Lung (tissue), 11 donors: ENCODE measurements at regions not wholly inside any gene's neighbourhood (a gene's known extent, or its start where the extent isn't known, plus 50 kb on each side); places are given as distances from the start of the nearest gene placed in this dataset.

ENCODE experiments used
- ATAC-seq: fragments of 200-7000 bp; cut with Tn5 transposase; one replicate; pipeline ENCODE4 v1.9.1; 2020; ENCODE audit warnings: moderate number of reproducible peaks; ENCODE audit not compliant: insufficient read depth, low FRiP score
- DNase-seq, 3 donors: peaks; one replicate each; pipeline ENCODE4 v3.0.0-alpha.2; 2013 to 2017
- H3K27ac ChIP-seq, 2 donors: one replicate each; pipeline ENCODE4 v1.5.1; 2013; ENCODE audit warnings: mild to moderate bottlenecking in 2 of 2, moderate library complexity in 2 of 2, control low read depth in 1 of 2, inconsistent platforms in 1 of 2, low read depth in 1 of 2, low read length in 1 of 2
- H3K27me3 ChIP-seq, 3 donors: one replicate each; pipeline ENCODE4 v1.5.1; 2013; ENCODE audit warnings: low read length in 2 of 3; ENCODE audit not compliant: control insufficient read depth in 3 of 3, insufficient read depth in 3 of 3
- H3K36me3 ChIP-seq, 4 donors: one replicate each; pipeline ENCODE4 v1.5.1; 2013; ENCODE audit warnings: low read length in 4 of 4, mild to moderate bottlenecking in 1 of 4, moderate library complexity in 1 of 4; ENCODE audit not compliant: control insufficient read depth in 4 of 4, insufficient read depth in 4 of 4
- H3K4me1 ChIP-seq, 5 donors: one replicate each; pipeline ENCODE4 v1.5.1; 2013; ENCODE audit warnings: low read length in 5 of 5, mild to moderate bottlenecking in 2 of 5, moderate library complexity in 1 of 5; ENCODE audit not compliant: control insufficient read depth in 5 of 5, insufficient read depth in 5 of 5
- H3K4me3 ChIP-seq: one replicate; pipeline ENCODE4 v1.5.1; 2013; ENCODE audit warnings: mild to moderate bottlenecking, control low read depth, moderate library complexity
- H3K9ac ChIP-seq, 2 donors: one replicate each; pipeline ENCODE4 v1.5.1; 2013; ENCODE audit warnings: low read length in 2 of 2, control low read depth in 1 of 2; ENCODE audit not compliant: insufficient read depth in 1 of 2
- H3K9me3 ChIP-seq, 4 donors: one replicate each; pipeline ENCODE4 v1.5.1; 2013; ENCODE audit warnings: low read length in 3 of 4, mild to moderate bottlenecking in 1 of 4, moderate library complexity in 1 of 4; ENCODE audit not compliant: control insufficient read depth in 4 of 4, insufficient read depth in 3 of 4
- CTCF ChIP-seq: IDR thresholded peaks from 2 replicates; pipeline ENCODE4 v1.5.1; 2012; ENCODE audit warnings: mild to moderate bottlenecking; ENCODE audit errors: control extremely low read depth, extremely low read depth
- WGBS, 2 donors: extraction: QIAGEN DNeasy Blood & Tissue Kit; methylation state at CpG; one replicate each; pipeline ENCODE4 v1.1.7; 2013; 5-methylcytosine and 5-hydroxymethylcytosine counted together
- donor health status: control.
- donor health status: control.
- donor health status: Bipolar disorder and iron deficiency.
- donor health status: healthy.
- donor health status: DM: yes; HTN: yes; CAD: no.

GRCh38 chr2:23122681-23123215 lies 262.2 kb upstream of the KLHL29 start:
- no peak overlapping the region for H3K27ac ChIP-seq
- no peak overlapping the region for H3K4me3 ChIP-seq
- no peak overlapping the region for H3K9ac ChIP-seq
- H3K4me1 ChIP-seq: no peaks in the 10 kb centered on the region
- H3K27me3 ChIP-seq: no peaks in the 10 kb centered on the region
- ATAC-seq (no peak), DNase-seq (no peak)
- no peaks in the 10 kb centered on the region for H3K9me3 ChIP-seq
- WGBS, 2 donors: 81 to 92% methylated on average over 5 of the region's 5 CpGs
- no peaks in the 10 kb centered on the region for H3K36me3 ChIP-seq
- TF ChIP-seq CTCF: no peak

GRCh38 chr2:23123686-23124085 lies 261.3 kb upstream of the KLHL29 start:
- no peak overlapping the region for H3K9ac ChIP-seq
- H3K27ac ChIP-seq: no peak overlapping the region
- WGBS, 2 donors: 94% methylated on average over 2 of the region's 2 CpGs
- no peaks in the 10 kb centered on the region for H3K36me3 ChIP-seq
- peaks cover 0 to 2% (median 0%) of the 10 kb centered on the region in 4 donors for H3K9me3 ChIP-seq
- ATAC-seq (no peak), DNase-seq (no peak)
- H3K4me3 ChIP-seq: no peak overlapping the region
- H3K4me1 ChIP-seq: no peaks in the 10 kb centered on the region
- H3K27me3 ChIP-seq: no peaks in the 10 kb centered on the region
- TF ChIP-seq CTCF: no peak

- DNase-seq (no peak), ATAC-seq (no peak)
- no peak for TF ChIP-seq CTCF
- no peak overlapping the region for H3K27ac ChIP-seq
- no peaks in the 10 kb centered on the region for H3K4me1 ChIP-seq
- H3K9me3 ChIP-seq: peaks cover 0 to 8% (median 0%) of the 10 kb centered on the region in 4 donors
- no peaks in the 10 kb centered on the region for H3K27me3 ChIP-seq
- no peak overlapping the region for H3K4me3 ChIP-seq
- H3K36me3 ChIP-seq: no peaks in the 10 kb centered on the region
- no peak overlapping the region for H3K9ac ChIP-seq
- 82 to 89% methylated on average over 7 of the region's 7 CpGs for WGBS, 2 donors
These were observed 260.7 kb upstream of the KLHL29 start for GRCh38 chr2:23124214-23124750.

GRCh38 chr2:23127465-23127864 lies 257.5 kb upstream of the KLHL29 start:
- Histone ChIP-seq H3K36me3 (no peaks in the 10 kb centered on the region), H3K9ac (no peak overlapping the region), H3K27ac (no peak overlapping the region), H3K27me3 (no peaks in the 10 kb centered on the region), H3K9me3 (peaks cover 0 to 8% (median 0%) of the 10 kb centered on the region in 4 donors), H3K4me3 (no peak overlapping the region), H3K4me1 (peaks cover 0 to 5% (median 0%) of the 10 kb centered on the region in 5 donors)
- WGBS, 2 donors: 66 to 90% methylated on average over 4 of the region's 4 CpGs
- TF ChIP-seq CTCF: no peak
- no peak for ATAC-seq
- no peak for DNase-seq
